ENCODE measurements at regions not wholly inside any gene's neighbourhood (a gene's known extent, or its start where the extent isn't known, plus 50 kb on each side); places are given as distances from the start of the nearest gene placed in this dataset.

DNA sequence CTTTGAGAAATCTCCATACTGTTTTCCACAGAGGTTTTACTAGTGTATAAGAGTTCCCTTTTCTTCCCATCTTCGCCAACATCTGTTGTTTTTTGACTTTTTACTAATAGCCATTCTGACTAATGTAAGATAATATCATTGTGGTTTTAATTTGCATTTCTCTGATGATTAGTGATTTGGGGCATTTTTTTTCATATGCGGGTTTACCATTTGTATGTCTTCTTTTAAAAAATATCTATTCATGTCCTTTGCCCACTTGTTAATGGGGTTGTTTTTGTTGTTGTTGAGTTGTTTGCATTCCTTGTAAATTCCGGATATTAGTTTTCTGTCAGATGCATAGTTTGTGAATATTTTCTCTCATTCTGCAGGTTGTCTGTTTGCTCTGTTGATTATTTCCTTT, 167.1 kb downstream of the PRL start:
- H3K14ac ChIP-seq (replicated peaks; ENCODE audit: low read depth, low read length) = no peak overlapping the region
- H4K20me1 ChIP-seq (ENCODE audit: insufficient read depth, low read length) = no peaks in the 10 kb centered on the region
- H3K23ac ChIP-seq (ENCODE audit: low read depth, low read length) = no peak overlapping the region
- H2BK120ac ChIP-seq (ENCODE audit: low read depth, low read length) = no peak overlapping the region
- H4K5ac ChIP-seq (ENCODE audit: low read depth, low read length) = no peak overlapping the region
- H3K4me2 ChIP-seq (ENCODE audit: low read depth, low read length) = no peak overlapping the region
- H3K36me3 ChIP-seq (ENCODE audit: control insufficient read depth, insufficient read depth, low read length) = no peaks in the 10 kb centered on the region; the same call in 1 of the 2 replicates
- dilution Hi-C loops (cut with HindIII; ENCODE audit: low sequenced_read_pairs, unreplicated experiment) (no loop called here), intact Hi-C loops (cut with micrococcal nuclease) (no loop called here), in situ Hi-C loops (cut with MboI; ENCODE audit: low sequenced_read_pairs) (loop anchor here (25.0 kb wide), 1 partner anchor 1567 kb away; no protein-coding TSS in a partner anchor)
- DNase-seq = no peak
- no peak overlapping the region for H4K8ac ChIP-seq (ENCODE audit: low read depth in 2 of 2, low read length in 2 of 2)
- no peak overlapping the region for H2BK15ac ChIP-seq (ENCODE audit: low read depth, low read length)
- H3K79me1 ChIP-seq (ENCODE audit: low read depth in 1 of 2, low read length in 2 of 2) = no peaks in the 10 kb centered on the region
- no peaks in the 10 kb centered on the region for H3K9me1 ChIP-seq (ENCODE audit: insufficient read depth, low read length)
- no peak overlapping the region for H4K91ac ChIP-seq (ENCODE audit: insufficient read depth, low read depth, low read length)
- ChIA-PET CTCF (no interaction called here), POLR2A (ENCODE audit: unreplicated experiment) (no interaction called here)
- H3K9me3 ChIP-seq (ENCODE audit: control insufficient read depth, insufficient read depth, low read length) = no peaks in the 10 kb centered on the region
- H3K4me1 ChIP-seq (ENCODE audit: control insufficient read depth, insufficient read depth, low read length) = no peaks in the 10 kb centered on the region
- TF ChIP-seq RAD21 (IDR thresholded peaks at IDR 0.05; ENCODE audit: low read length) (no peak), FOS (IDR thresholded peaks at IDR 0.05; ENCODE audit: low read depth, low read length) (no peak), SMC3 (IDR thresholded peaks at IDR 0.05; ENCODE audit: low read depth, low read length) (no peak), RFX5 (IDR thresholded peaks at IDR 0.05; ENCODE audit: low read depth, low read length) (no peak)
- TF ChIP-seq, protein P1, sequence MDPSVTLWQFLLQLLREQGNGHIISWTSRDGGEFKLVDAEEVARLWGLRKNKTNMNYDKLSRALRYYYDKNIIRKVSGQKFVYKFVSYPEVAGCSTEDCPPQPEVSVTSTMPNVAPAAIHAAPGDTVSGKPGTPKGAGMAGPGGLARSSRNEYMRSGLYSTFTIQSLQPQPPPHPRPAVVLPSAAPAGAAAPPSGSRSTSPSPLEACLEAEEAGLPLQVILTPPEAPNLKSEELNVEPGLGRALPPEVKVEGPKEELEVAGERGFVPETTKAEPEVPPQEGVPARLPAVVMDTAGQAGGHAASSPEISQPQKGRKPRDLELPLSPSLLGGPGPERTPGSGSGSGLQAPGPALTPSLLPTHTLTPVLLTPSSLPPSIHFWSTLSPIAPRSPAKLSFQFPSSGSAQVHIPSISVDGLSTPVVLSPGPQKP (IDR thresholded peaks at IDR 0.05; ENCODE audit: borderline replicate concordance, low read depth, low read length) = no peak
- H2BK20ac ChIP-seq (ENCODE audit: low read depth, low read length) = no peak overlapping the region
- no peak overlapping the region for H2AK5ac ChIP-seq (ENCODE audit: low read depth, low read length)
- H3K27me3 ChIP-seq (ENCODE audit: control insufficient read depth, insufficient read depth, low read length) = no peaks in the 10 kb centered on the region
- no peak overlapping the region for H2AK9ac ChIP-seq (replicated peaks; ENCODE audit: low read depth, low read length, poor library complexity)
- WGBS, 2 experiments (ENCODE audit: extremely low coverage in 2 of 2, insufficient read length in 1 of 2) = no CpG with 5 or more reads among the region's 3 CpGs
- ATAC-seq (ENCODE audit: low read depth) = no peak
- no peak overlapping the region for H3K18ac ChIP-seq (ENCODE audit: low read depth, low read length)
- no peak overlapping the region for H3K27ac ChIP-seq (ENCODE audit: insufficient read depth, low read length)
- no peak overlapping the region for H3K56ac ChIP-seq (ENCODE audit: extremely low read depth, insufficient read depth, low read length)
- no peak overlapping the region for H3K9ac ChIP-seq (ENCODE audit: low read depth, low read length)
- BruUV-seq (replicated peaks) = no TSS peak
- H3K4ac ChIP-seq (ENCODE audit: low read depth, low read length) = no peak overlapping the region
- no peak overlapping the region for H2BK5ac ChIP-seq (ENCODE audit: low read depth, low read length, poor library complexity, severe bottlenecking)
- no peak overlapping the region for H3K4me3 ChIP-seq (ENCODE audit: insufficient read depth, low read depth, low read length)
- no peak overlapping the region for H2AFZ ChIP-seq (replicated peaks; ENCODE audit: low read length, poor library complexity)
